Hepatocyte (in vitro differentiated cells): ENCODE measurements at regions not wholly inside any gene's neighbourhood (a gene's known extent, or its start where the extent isn't known, plus 50 kb on each side); places are given as distances from the start of the nearest gene placed in this dataset.

Experiments
- EZH2 ChIP-seq: fragments of 200-600 bp; sonication (generic); IDR thresholded peaks from 2 replicates; pipeline ENCODE4 v1.6.1; 2016; ENCODE audit warnings: antibody characterized with exemption, mild to moderate bottlenecking, borderline replicate concordance
- EZH2phosphoT487 ChIP-seq: fragments of 200-600 bp; sonication (generic); IDR thresholded peaks from one replicate; pipeline ENCODE4 v1.6.1; 2018; ENCODE audit warnings: antibody characterized with exemption, mild to moderate bottlenecking, low read depth, moderate library complexity; ENCODE audit not compliant: unreplicated experiment, severe bottlenecking
- TF ChIP-seq, protein P1 (sequence below): fragments of 200-600 bp; sonication (generic); IDR thresholded peaks from 2 replicates; pipeline ENCODE4 v1.5.1; 2016; ENCODE audit warnings: antibody characterized with exemption, mild to moderate bottlenecking; ENCODE audit not compliant: poor library complexity

DNA sequence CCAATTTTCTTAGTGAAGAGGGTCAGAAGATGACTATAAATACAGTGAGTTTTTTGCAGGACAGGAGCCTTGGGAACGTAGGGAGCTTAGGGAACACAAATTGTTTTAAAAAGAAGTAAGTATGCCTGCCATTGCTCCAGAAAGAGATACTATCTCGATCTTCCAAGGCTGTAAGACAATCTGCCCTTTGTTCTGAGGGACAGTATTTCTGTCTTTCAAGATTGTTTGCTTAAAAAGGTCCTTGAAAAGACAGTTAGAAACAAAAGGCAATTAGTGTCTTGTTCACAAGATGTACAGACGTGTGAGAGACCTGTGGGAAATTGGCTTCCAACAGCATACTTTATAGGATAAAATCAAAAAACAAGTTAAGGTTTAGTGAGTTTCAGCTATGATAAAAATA lies 321.2 kb upstream of the FAR2 start:
- TF ChIP-seq, protein P1, sequence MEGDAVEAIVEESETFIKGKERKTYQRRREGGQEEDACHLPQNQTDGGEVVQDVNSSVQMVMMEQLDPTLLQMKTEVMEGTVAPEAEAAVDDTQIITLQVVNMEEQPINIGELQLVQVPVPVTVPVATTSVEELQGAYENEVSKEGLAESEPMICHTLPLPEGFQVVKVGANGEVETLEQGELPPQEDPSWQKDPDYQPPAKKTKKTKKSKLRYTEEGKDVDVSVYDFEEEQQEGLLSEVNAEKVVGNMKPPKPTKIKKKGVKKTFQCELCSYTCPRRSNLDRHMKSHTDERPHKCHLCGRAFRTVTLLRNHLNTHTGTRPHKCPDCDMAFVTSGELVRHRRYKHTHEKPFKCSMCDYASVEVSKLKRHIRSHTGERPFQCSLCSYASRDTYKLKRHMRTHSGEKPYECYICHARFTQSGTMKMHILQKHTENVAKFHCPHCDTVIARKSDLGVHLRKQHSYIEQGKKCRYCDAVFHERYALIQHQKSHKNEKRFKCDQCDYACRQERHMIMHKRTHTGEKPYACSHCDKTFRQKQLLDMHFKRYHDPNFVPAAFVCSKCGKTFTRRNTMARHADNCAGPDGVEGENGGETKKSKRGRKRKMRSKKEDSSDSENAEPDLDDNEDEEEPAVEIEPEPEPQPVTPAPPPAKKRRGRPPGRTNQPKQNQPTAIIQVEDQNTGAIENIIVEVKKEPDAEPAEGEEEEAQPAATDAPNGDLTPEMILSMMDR = no peak
- TF ChIP-seq EZH2phosphoT487 (no peak), EZH2 (no peak)
